ENCODE measurements at regions not wholly inside any gene's neighbourhood (a gene's known extent, or its start where the extent isn't known, plus 50 kb on each side); places are given as distances from the start of the nearest gene placed in this dataset.

DNA sequence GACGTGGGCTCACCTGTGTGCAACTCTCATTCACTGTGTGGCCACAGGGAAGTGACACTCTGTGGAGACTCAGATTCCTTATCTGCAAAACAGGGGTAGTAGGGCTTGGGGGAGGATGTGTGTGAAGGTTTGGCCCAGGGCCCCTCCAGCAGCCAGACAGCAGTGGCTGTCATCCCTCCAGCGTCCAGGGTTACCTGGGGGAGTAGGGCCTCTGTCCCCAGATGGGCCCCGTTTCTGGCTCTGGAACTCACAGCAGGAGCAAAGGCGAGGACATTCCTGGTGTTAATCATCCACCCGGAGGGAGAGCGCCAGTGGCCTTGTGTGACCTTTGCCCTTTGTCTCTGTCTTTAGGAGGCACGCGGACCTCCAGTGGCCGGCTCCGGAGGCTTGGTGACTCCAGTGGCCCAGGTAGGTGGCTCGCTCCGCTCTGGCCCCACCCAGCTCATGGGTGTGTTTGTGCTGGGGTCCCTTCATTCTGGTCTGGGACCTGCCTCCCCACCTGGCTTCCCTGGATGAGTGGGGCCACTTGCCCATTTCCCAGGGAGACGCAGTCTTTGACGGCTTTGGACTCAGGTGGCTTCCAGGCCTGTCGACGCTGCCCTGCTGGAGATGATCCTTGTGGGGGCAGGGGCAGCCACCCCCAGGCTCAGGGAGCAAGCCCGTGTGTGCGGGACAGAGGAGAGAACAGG lies 166.2 kb downstream of the SEC14L1 start (continued):
- TF ChIP-seq, protein P1, sequence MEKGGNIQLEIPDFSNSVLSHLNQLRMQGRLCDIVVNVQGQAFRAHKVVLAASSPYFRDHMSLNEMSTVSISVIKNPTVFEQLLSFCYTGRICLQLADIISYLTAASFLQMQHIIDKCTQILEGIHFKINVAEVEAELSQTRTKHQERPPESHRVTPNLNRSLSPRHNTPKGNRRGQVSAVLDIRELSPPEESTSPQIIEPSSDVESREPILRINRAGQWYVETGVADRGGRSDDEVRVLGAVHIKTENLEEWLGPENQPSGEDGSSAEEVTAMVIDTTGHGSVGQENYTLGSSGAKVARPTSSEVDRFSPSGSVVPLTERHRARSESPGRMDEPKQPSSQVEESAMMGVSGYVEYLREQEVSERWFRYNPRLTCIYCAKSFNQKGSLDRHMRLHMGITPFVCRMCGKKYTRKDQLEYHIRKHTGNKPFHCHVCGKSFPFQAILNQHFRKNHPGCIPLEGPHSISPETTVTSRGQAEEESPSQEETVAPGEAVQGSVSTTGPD (CRISPR knock-in tag; IDR thresholded peaks at IDR 0.05): peak; percentile 79; the same call in 1 of the 2 replicates
- peak; percentile 85; the same call in 1 of the 2 replicates for TF ChIP-seq ZSCAN20 (CRISPR knock-in tag; IDR thresholded peaks at IDR 0.05; ENCODE audit: borderline replicate concordance)
- no peak for TF ChIP-seq FLYWCH1 (CRISPR knock-in tag; IDR thresholded peaks at IDR 0.05)
- no peak for TF ChIP-seq ZNF790 (CRISPR knock-in tag; IDR thresholded peaks at IDR 0.05; ENCODE audit: borderline replicate concordance)
- peak; percentile 80; the same call in 1 of the 2 replicates for TF ChIP-seq ZBTB20 (CRISPR knock-in tag; IDR thresholded peaks at IDR 0.05; ENCODE audit: borderline replicate concordance, low read depth)
- TF ChIP-seq MAZ (IDR thresholded peaks at IDR 0.05; ENCODE audit: borderline replicate concordance, low read depth, low read length): 0 out of 2 replicates have a peak, but pooled peaks have one; percentile 63
- peak; percentile 69; the same call in 1 of the 2 replicates for TF ChIP-seq MAZ (CRISPR knock-in tag; IDR thresholded peaks at IDR 0.05; ENCODE audit: low read depth)
- peak; percentile 96 for TF ChIP-seq SAP130 (CRISPR knock-in tag; IDR thresholded peaks at IDR 0.05; ENCODE audit: low read depth)
- TF ChIP-seq SMAD9 (CRISPR knock-in tag; IDR thresholded peaks at IDR 0.05): no peak
- TF ChIP-seq ZNF879 (CRISPR knock-in tag; IDR thresholded peaks at IDR 0.05): no peak
- TF ChIP-seq, protein P2, sequence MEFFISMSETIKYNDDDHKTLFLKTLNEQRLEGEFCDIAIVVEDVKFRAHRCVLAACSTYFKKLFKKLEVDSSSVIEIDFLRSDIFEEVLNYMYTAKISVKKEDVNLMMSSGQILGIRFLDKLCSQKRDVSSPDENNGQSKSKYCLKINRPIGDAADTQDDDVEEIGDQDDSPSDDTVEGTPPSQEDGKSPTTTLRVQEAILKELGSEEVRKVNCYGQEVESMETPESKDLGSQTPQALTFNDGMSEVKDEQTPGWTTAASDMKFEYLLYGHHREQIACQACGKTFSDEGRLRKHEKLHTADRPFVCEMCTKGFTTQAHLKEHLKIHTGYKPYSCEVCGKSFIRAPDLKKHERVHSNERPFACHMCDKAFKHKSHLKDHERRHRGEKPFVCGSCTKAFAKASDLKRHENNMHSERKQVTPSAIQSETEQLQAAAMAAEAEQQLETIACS (CRISPR knock-in tag; IDR thresholded peaks at IDR 0.05): 0 out of 2 replicates have a peak, but pooled peaks have one; percentile 37
- TF ChIP-seq ELF4 (CRISPR knock-in tag; IDR thresholded peaks at IDR 0.05; ENCODE audit: borderline replicate concordance): no peak
- no peak for TF ChIP-seq ZNF446 (CRISPR knock-in tag; IDR thresholded peaks at IDR 0.05)
- TF ChIP-seq ZBTB8A (CRISPR knock-in tag; IDR thresholded peaks at IDR 0.05; ENCODE audit: borderline replicate concordance, low read depth): no peak
- TF ChIP-seq, protein P3, sequence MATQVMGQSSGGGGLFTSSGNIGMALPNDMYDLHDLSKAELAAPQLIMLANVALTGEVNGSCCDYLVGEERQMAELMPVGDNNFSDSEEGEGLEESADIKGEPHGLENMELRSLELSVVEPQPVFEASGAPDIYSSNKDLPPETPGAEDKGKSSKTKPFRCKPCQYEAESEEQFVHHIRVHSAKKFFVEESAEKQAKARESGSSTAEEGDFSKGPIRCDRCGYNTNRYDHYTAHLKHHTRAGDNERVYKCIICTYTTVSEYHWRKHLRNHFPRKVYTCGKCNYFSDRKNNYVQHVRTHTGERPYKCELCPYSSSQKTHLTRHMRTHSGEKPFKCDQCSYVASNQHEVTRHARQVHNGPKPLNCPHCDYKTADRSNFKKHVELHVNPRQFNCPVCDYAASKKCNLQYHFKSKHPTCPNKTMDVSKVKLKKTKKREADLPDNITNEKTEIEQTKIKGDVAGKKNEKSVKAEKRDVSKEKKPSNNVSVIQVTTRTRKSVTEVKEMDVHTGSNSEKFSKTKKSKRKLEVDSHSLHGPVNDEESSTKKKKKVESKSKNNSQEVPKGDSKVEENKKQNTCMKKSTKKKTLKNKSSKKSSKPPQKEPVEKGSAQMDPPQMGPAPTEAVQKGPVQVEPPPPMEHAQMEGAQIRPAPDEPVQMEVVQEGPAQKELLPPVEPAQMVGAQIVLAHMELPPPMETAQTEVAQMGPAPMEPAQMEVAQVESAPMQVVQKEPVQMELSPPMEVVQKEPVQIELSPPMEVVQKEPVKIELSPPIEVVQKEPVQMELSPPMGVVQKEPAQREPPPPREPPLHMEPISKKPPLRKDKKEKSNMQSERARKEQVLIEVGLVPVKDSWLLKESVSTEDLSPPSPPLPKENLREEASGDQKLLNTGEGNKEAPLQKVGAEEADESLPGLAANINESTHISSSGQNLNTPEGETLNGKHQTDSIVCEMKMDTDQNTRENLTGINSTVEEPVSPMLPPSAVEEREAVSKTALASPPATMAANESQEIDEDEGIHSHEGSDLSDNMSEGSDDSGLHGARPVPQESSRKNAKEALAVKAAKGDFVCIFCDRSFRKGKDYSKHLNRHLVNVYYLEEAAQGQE (IDR thresholded peaks at IDR 0.05; ENCODE audit: borderline replicate concordance in 1 of 2, low read depth in 1 of 2, low read length in 2 of 2): 0 out of 4 replicates have a peak, but pooled peaks of 1 of the 2 experiments have one; percentile 26
- TF ChIP-seq NBN (conservative IDR thresholded peaks at IDR 0.05): no peak
- peak; percentile 73; the same call in 1 of the 2 replicates for TF ChIP-seq ZSCAN9 (CRISPR knock-in tag; IDR thresholded peaks at IDR 0.05; ENCODE audit: borderline replicate concordance)
- peak; percentile 87; the same call in 1 of the 2 replicates for TF ChIP-seq KDM2A (CRISPR knock-in tag; IDR thresholded peaks at IDR 0.05; ENCODE audit: borderline replicate concordance, low read depth)
- no peak for TF ChIP-seq RFXANK (CRISPR knock-in tag; IDR thresholded peaks at IDR 0.05)
- TF ChIP-seq, protein P4, sequence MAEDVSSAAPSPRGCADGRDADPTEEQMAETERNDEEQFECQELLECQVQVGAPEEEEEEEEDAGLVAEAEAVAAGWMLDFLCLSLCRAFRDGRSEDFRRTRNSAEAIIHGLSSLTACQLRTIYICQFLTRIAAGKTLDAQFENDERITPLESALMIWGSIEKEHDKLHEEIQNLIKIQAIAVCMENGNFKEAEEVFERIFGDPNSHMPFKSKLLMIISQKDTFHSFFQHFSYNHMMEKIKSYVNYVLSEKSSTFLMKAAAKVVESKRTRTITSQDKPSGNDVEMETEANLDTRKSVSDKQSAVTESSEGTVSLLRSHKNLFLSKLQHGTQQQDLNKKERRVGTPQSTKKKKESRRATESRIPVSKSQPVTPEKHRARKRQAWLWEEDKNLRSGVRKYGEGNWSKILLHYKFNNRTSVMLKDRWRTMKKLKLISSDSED (CRISPR knock-in tag; IDR thresholded peaks at IDR 0.05): no peak
- TF ChIP-seq, protein P5, sequence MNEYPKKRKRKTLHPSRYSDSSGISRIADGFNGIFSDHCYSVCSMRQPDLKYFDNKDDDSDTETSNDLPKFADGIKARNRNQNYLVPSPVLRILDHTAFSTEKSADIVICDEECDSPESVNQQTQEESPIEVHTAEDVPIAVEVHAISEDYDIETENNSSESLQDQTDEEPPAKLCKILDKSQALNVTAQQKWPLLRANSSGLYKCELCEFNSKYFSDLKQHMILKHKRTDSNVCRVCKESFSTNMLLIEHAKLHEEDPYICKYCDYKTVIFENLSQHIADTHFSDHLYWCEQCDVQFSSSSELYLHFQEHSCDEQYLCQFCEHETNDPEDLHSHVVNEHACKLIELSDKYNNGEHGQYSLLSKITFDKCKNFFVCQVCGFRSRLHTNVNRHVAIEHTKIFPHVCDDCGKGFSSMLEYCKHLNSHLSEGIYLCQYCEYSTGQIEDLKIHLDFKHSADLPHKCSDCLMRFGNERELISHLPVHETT (CRISPR knock-in tag; conservative IDR thresholded peaks at IDR 0.05): no peak; the same call in 1 of the 2 replicates

All from HepG2 (cell line).